H9 (cell line): ENCODE measurements at regions not wholly inside any gene's neighbourhood (a gene's known extent, or its start where the extent isn't known, plus 50 kb on each side); places are given as distances from the start of the nearest gene placed in this dataset.

Experiments
- DNase-seq: peaks from one replicate; pipeline ENCODE4 v3.0.0-alpha.2; 2017
- H2AFZ ChIP-seq: one replicate; pipeline ENCODE4 v1.6.1; 2013; ENCODE audit warnings: mild to moderate bottlenecking, low read length, control low read depth, moderate library complexity
- H2AK5ac ChIP-seq: 2 replicates; pipeline ENCODE4 v1.6.1; 2013; ENCODE audit warnings: low read length, control low read depth, mixed read lengths; ENCODE audit not compliant: insufficient read length
- H2BK120ac ChIP-seq: one replicate; pipeline ENCODE4 v1.6.1; 2013; ENCODE audit warnings: low read depth, mild to moderate bottlenecking, low read length, control low read depth, inconsistent platforms; ENCODE audit not compliant: poor library complexity, severe bottlenecking
- H2BK12ac ChIP-seq: 2 replicates; pipeline ENCODE4 v1.6.1; 2013; ENCODE audit warnings: low read length, control low read depth, mixed read lengths, low read depth; ENCODE audit not compliant: insufficient read length
- H2BK15ac ChIP-seq: 2 replicates; pipeline ENCODE4 v1.6.1; 2013; ENCODE audit warnings: low read depth, low read length, control low read depth
- H2BK20ac ChIP-seq: one replicate; pipeline ENCODE4 v1.6.1; 2013; ENCODE audit warnings: low read depth, mild to moderate bottlenecking, low read length, control low read depth, inconsistent platforms; ENCODE audit not compliant: poor library complexity, severe bottlenecking
- H2BK5ac ChIP-seq: 2 replicates; pipeline ENCODE4 v1.6.1; 2013; ENCODE audit warnings: low read length, control low read depth, mixed read lengths; ENCODE audit not compliant: insufficient read length
- H3K14ac ChIP-seq: 2 replicates; pipeline ENCODE4 v1.6.1; 2013; ENCODE audit warnings: low read length, control low read depth; ENCODE audit not compliant: insufficient read depth
- H3K18ac ChIP-seq: 2 replicates; pipeline ENCODE4 v1.6.1; 2013; ENCODE audit warnings: low read depth, mild to moderate bottlenecking, mixed read lengths, low read length, control low read depth; ENCODE audit not compliant: insufficient read length
- H3K23ac ChIP-seq: 2 replicates; pipeline ENCODE4 v1.6.1; 2013; ENCODE audit warnings: low read length, control low read depth, mixed read lengths, low read depth; ENCODE audit not compliant: insufficient read length
- H3K23me2 ChIP-seq: 2 replicates; pipeline ENCODE4 v1.6.1; 2013; ENCODE audit warnings: low read depth, mild to moderate bottlenecking, mixed read lengths, low read length, control low read depth; ENCODE audit not compliant: insufficient read length, poor library complexity, severe bottlenecking
- H3K27ac ChIP-seq: 2 replicates; pipeline ENCODE4 v1.5.1; 2013; ENCODE audit warnings: low read length, control low read depth, mixed read lengths, low read depth; ENCODE audit not compliant: insufficient read length
- H3K27me3 ChIP-seq: 2 replicates; pipeline ENCODE4 v1.6.1; 2013; ENCODE audit warnings: low read length, control low read depth, inconsistent platforms; ENCODE audit not compliant: insufficient read depth
- H3K4ac ChIP-seq: 2 replicates; pipeline ENCODE4 v1.6.1; 2013; ENCODE audit warnings: low read depth, mild to moderate bottlenecking, control low read depth, inconsistent platforms, low read length, moderate library complexity
- H3K4me1 ChIP-seq: 2 replicates; pipeline ENCODE4 v1.6.1; 2013; ENCODE audit warnings: low read length, control low read depth, inconsistent platforms; ENCODE audit not compliant: insufficient read depth
- H3K4me2 ChIP-seq: 2 replicates; pipeline ENCODE4 v1.6.1; 2013; ENCODE audit warnings: low read length, control low read depth, mixed read lengths; ENCODE audit not compliant: insufficient read length, insufficient read depth
- H3K56ac ChIP-seq: 2 replicates; pipeline ENCODE4 v1.6.1; 2013; ENCODE audit warnings: low read depth, mild to moderate bottlenecking, mixed read lengths, low read length, control low read depth; ENCODE audit not compliant: insufficient read length
- H3K79me1 ChIP-seq: 2 replicates; pipeline ENCODE4 v1.6.1; 2013; ENCODE audit warnings: low read depth, mild to moderate bottlenecking, moderate library complexity, low read length, control low read depth, inconsistent platforms; ENCODE audit not compliant: insufficient read depth, poor library complexity, severe bottlenecking
- H3K79me2 ChIP-seq: 2 replicates; pipeline ENCODE4 v1.6.1; 2013; ENCODE audit warnings: low read length, control low read depth, inconsistent platforms; ENCODE audit not compliant: insufficient read depth
- H3K9ac ChIP-seq: 2 replicates; pipeline ENCODE4 v1.6.1; 2013; ENCODE audit warnings: low read length, control low read depth, mixed read lengths; ENCODE audit not compliant: insufficient read length; ENCODE audit errors: extremely low read depth
- H3K9me3 ChIP-seq: one replicate; pipeline ENCODE4 v1.6.1; 2013; ENCODE audit warnings: low read depth, low read length, inconsistent platforms; ENCODE audit not compliant: control insufficient read depth
- H3T11ph ChIP-seq: one replicate; pipeline ENCODE4 v1.6.1; 2013; ENCODE audit warnings: mild to moderate bottlenecking, low read length, control low read depth, inconsistent platforms
- H4K20me1 ChIP-seq: one replicate; pipeline ENCODE4 v1.6.1; 2013; ENCODE audit not compliant: control insufficient read depth, insufficient read length, insufficient read depth
- H4K5ac ChIP-seq: 2 replicates; pipeline ENCODE4 v1.6.1; 2013; ENCODE audit warnings: low read depth, mild to moderate bottlenecking, mixed read lengths, low read length, control low read depth; ENCODE audit not compliant: insufficient read length
- H4K8ac ChIP-seq: replicated peaks from 2 replicates; pipeline ENCODE4 v1.6.1; 2013; ENCODE audit warnings: low read length, control low read depth, mixed read lengths, low read depth; ENCODE audit not compliant: insufficient read length
- H4K91ac ChIP-seq: 2 replicates; pipeline ENCODE4 v1.6.1; 2013; ENCODE audit warnings: low read depth, mild to moderate bottlenecking, moderate library complexity, mixed read lengths, low read length, control low read depth; ENCODE audit not compliant: insufficient read length
- H3K27ac Mint-ChIP-seq, 3 experiments: 2 replicates in 2 of 3; 3 replicates in 1 of 3; pipeline ENCODE4 v1.8.0; 2020 to 2021; ENCODE audit warnings: mixed read lengths in 3 of 3, mild to moderate bottlenecking in 1 of 3, moderate library complexity in 1 of 3
- H3K27me3 Mint-ChIP-seq: 2 replicates; pipeline ENCODE4 v1.8.0; 2021; ENCODE audit warnings: low read depth, mild to moderate bottlenecking, moderate library complexity, mixed read lengths
- H3K36me3 Mint-ChIP-seq, 3 experiments: 2 replicates in 2 of 3; 3 replicates in 1 of 3; pipeline ENCODE4 v1.8.0; 2020 to 2021; ENCODE audit warnings: low read depth in 3 of 3, mixed read lengths in 3 of 3; ENCODE audit not compliant: insufficient read depth in 1 of 3
- H3K4me1 Mint-ChIP-seq, 2 experiments: 2 replicates each; pipeline ENCODE4 v1.8.0; 2020; ENCODE audit warnings: mixed read lengths in 2 of 2
- H3K4me3 Mint-ChIP-seq, 2 experiments: 2 replicates in 1 of 2; 3 replicates in 1 of 2; pipeline ENCODE4 v1.8.0; 2020 to 2021; ENCODE audit warnings: mild to moderate bottlenecking in 2 of 2, mixed read lengths in 2 of 2, moderate library complexity in 1 of 2
- H3K9me3 Mint-ChIP-seq, 2 experiments: 2 replicates in 1 of 2; 3 replicates in 1 of 2; pipeline ENCODE4 v1.8.0; 2020; ENCODE audit warnings: mild to moderate bottlenecking in 2 of 2, mixed read lengths in 2 of 2, moderate library complexity in 1 of 2
- CTCF ChIP-seq: fragments of 200-600 bp; sonication (generic); conservative IDR thresholded peaks from 3 replicates; pipeline ENCODE4 v1.8.0; 2021; ENCODE audit warnings: antibody characterized with exemption, mild to moderate bottlenecking
- WGBS: extraction: QIAGEN DNeasy Blood & Tissue Kit; methylation state at CpG from one replicate; pipeline ENCODE4 v1.1.7; 2013; ENCODE audit warnings: missing lambda C conversion rate, low lambda C conversion rate, mixed read lengths; ENCODE audit not compliant: insufficient read length; ENCODE audit errors: extremely low coverage; 5-methylcytosine and 5-hydroxymethylcytosine counted together

- no peak overlapping the region for H3K9ac ChIP-seq
- H4K91ac ChIP-seq = no peak overlapping the region
- no peaks in the 10 kb centered on the region for H3K79me2 ChIP-seq
- H2AK5ac ChIP-seq = no peak overlapping the region
- H2AFZ ChIP-seq = no peak overlapping the region
- no peak overlapping the region for H4K5ac ChIP-seq
- H3K4me2 ChIP-seq = no peak overlapping the region
- H2BK5ac ChIP-seq = no peak overlapping the region
- no peak overlapping the region for H2BK15ac ChIP-seq
- no peaks in the 10 kb centered on the region for H3K23me2 ChIP-seq
- no peaks in the 10 kb centered on the region for H3K27me3 ChIP-seq
- no peaks in the 10 kb centered on the region for H3K79me1 ChIP-seq
- H2BK20ac ChIP-seq = no peak overlapping the region
- H3K14ac ChIP-seq = no peak overlapping the region
- TF ChIP-seq CTCF = no peak
- no peaks in the 10 kb centered on the region for H3K27me3 Mint-ChIP-seq
- no peak overlapping the region for H3K23ac ChIP-seq
- H3K27ac Mint-ChIP-seq = no peak overlapping the region
- WGBS = no CpG with 5 or more reads among the region's 1 CpG
- no peaks in the 10 kb centered on the region for H3K4me1 Mint-ChIP-seq
- DNase-seq = no peak
- H3K36me3 Mint-ChIP-seq = peaks cover 3 to 6% (median 4%) of the 10 kb centered on the region in 3 experiments; a peak in 3 of 7 replicates
- H3K4me3 Mint-ChIP-seq = no peak overlapping the region
- no peaks in the 10 kb centered on the region for H4K20me1 ChIP-seq
- H2BK12ac ChIP-seq = no peak overlapping the region
- H3K9me3 Mint-ChIP-seq = peaks cover 4 to 10% of the 10 kb centered on the region in 2 experiments; a peak in 4 of 5 replicates
- no peak overlapping the region for H3K4ac ChIP-seq
- H3K18ac ChIP-seq = no peak overlapping the region
- H3T11ph ChIP-seq = no peak overlapping the region
- H4K8ac ChIP-seq = no peak overlapping the region
- H3K56ac ChIP-seq = no peak overlapping the region
- no peak overlapping the region for H3K27ac ChIP-seq
- no peak overlapping the region for H2BK120ac ChIP-seq
- H3K9me3 ChIP-seq = no peaks in the 10 kb centered on the region
- H3K4me1 ChIP-seq = no peaks in the 10 kb centered on the region
Measured at GRCh38 chr6:113168057-113168456, 689.1 kb upstream of the MARCKS start.
